ENCODE measurements at regions not wholly inside any gene's neighbourhood (a gene's known extent, or its start where the extent isn't known, plus 50 kb on each side); places are given as distances from the start of the nearest gene placed in this dataset.

DNA sequence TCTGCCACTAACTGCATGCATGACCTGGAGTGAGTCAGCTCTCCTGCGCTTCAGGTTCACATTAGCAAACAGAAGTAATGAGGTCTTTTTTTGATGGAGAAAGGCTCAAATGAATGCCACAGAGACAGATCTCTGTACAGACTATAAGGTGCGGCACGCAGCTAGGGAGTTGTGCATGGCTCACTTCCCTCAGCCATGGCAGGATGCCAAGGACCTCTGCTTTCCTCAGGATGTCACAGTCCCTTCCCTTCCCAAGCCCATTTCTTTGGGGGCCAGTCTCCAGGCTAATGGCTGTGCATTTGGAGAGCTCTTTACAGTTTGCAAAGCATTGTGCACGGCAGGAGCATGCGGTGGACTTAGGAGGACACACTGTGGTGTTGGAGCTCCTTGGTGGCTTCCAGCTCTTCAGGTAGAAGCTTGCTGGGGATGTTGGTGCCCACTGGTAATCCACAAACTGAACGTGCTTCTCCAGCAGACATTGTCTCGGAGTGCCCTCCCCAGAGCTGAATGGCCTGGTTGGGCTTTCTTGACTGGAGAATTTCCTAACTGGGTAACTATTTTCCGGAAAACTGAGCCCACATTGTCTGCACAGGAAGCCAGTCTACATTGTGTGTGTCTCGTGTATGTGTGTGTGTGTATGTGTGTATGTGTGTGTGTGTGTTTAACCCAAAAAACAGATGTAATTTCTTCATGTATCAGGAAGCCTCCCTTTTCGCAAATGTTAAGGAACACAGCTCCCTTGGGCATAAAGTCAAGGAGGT lies 172.5 kb upstream of the TLE3 start:
- no peak for DNase-seq (ENCODE audit: low read depth in 1 of 2, low spot score in 1 of 2)

DNA sequence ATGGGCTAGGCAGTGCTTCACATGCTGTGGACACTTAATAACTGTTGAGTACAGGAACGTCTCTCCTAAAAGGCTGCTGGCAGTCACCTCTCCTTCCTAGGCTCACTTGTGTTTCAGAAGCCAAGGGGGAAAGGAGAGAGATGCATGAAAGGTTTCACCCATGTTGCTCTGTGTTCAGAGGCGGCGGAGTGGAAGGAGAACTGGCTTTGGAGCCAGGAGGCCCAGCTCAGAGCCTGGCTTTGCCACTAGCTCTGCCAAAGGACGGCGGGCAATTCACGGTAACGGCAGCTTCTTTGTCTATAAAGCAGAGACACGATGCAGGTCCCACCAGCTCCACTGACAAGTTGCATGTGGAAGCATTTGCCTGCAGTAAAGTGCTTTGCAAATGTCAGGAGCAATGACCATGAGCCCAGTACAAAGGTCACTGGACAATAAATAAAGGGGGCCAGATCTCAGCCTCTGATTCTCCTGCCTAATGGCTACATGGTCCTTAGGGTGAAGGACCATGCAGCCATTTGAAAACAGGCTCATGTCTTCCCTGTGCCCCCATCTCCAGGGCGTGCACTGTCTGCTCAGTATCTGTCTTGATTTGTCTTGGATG lies 171.7 kb upstream of the TLE3 start:
- DNase-seq (ENCODE audit: low read depth in 1 of 2, low spot score in 1 of 2), result no peak

DNA sequence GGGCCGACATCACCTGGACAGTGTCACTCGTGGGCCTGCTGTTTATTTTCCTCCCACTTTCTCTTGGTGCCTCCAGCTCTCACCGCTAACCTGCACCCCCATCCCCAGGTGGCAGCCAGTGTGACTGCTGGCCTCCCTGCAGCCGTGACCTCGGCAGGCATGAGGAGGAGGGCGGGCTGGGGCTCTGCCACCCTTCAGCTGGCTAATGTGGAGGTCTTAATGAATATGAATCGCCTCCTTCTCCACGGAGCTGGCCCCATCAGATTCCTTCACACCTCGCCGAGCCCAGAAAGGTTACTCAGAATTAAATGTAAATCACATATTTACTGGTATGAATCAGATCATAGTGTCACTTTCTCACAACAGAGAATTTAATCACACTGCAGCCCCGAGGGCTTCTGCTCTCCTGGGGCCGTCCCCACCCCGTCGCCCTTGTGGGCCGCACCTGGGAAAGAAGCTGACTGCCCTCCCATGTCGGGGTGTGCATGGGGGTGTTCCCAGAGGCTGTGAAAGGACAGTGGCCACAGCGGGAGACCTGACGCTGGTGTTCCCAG lies 171.1 kb upstream of the TLE3 start:
- DNase-seq (ENCODE audit: low read depth in 1 of 2, low spot score in 1 of 2), result no peak

DNA sequence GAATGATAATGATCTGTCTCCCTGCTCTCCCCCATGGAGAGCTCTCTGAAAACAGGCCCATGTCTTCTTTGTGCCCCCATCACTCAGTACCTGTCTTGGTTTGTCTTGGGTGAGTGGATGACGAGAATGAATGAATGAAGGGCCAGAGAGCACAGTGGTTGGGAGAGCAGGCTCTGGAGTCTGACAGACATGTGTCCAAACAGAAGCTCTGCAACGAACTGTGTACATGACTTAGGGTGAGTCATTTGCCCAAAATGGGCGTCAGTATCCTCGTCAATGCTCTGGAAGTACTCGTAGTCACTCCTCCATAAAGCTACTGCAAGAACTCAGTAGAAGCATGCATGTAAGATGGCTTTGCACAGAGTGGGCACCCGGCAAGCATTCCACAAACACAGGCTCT lies 170.2 kb upstream of the TLE3 start:
- no peak for DNase-seq (ENCODE audit: low read depth in 1 of 2, low spot score in 1 of 2)

DNA sequence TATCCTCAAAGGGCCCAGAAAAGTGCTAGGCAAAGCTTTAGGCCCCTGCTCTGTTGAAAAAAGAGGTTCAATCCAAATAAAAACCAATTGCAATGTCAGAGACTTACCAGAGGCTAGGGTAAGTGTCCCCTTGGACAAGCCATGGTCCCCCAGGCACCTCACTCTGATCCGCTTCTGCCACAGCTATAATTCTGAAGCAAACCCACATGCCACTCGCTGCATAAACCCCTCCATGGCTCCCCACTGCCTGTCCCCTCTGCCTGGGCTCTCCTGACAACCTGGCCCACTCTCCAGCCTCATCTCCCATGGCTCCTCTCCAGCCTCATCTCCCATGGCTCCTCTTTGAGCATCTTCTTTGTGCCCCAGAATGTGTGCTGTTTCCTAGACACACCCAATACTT lies 169.6 kb upstream of the TLE3 start:
- no peak for DNase-seq (ENCODE audit: low read depth in 1 of 2, low spot score in 1 of 2)

DNA sequence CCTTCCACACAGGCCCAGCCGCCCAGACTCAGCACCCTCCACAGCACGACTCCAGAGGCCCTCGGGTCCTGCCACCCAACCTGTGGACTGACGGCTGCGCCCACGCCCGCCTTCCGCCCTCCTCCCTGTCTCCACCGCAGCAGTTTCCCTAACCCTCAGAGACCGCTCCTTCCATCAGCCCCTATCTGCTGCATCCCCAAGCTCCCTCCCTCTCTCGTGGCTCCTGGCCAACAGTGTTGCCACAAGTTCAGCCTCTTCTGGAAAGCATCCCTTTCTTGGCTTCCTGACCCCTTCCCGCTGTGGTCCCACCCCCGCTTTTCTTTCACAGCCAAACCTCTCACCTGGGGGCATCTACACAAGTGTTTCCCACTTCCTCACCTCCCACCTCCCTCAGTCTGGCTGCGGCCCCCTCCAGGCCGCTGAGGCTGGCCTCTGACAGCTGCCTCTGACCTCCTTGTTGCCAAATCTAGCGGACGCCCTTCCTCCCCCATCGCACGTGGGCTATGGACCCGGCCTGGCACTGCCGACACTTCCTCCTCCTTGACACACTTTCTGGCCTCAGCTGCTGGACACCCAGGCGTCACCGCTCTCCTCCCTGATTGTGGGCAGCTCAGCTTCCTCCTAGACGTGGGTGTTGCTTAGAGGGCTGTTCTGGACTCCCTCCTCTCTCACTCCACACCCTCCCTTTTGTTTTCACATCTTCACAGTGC lies 168.8 kb upstream of the TLE3 start:
- no peak for DNase-seq (ENCODE audit: low read depth in 1 of 2, low spot score in 1 of 2)

DNA sequence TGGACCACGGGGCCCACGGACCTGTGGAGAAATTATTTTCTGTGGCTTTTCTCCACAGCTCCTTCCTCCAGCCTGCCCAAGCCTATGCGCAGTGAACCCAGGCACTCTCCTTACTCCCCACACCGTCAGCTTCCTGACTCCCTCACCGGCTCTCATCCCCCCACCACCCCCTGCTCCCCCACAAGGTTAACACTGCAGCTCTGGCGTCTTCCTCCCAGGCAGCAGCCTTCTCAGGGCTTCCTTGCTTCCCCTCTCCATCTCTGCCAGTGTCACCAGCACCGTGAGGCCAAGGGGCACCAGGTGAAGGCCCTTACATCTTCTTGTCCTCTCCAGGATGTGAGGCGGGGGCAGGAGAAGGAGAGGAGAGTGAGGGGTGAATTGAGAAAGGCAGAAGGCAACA lies 168.3 kb upstream of the TLE3 start:
- DNase-seq (ENCODE audit: low read depth in 1 of 2, low spot score in 1 of 2), result no peak

DNA sequence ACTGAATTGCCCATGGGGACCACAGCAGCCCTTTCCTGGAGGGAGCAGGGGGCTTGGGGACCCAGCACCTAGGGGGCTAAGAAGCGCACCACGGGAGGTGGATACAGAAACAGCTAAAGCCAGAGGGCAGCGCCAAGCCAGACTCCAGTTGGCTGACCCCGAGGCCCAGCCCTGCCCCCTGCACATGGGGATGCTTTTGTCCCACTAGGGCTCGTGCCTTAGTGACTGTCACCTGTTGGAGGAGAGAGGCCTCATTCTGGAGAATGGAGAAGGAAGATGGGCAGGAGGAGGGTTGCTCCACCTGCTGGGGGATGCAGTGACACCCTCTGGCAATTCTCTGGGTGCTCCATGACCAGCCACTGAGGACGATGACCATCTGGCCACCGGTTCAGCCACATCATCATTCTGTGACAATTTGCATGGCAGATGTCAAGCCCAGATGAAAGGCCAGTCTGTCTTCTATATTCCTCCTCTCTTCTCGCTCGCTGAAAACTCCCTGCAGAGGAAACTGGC lies 167.8 kb upstream of the TLE3 start:
- DNase-seq (ENCODE audit: low read depth in 1 of 2, low spot score in 1 of 2), result no peak

DNA sequence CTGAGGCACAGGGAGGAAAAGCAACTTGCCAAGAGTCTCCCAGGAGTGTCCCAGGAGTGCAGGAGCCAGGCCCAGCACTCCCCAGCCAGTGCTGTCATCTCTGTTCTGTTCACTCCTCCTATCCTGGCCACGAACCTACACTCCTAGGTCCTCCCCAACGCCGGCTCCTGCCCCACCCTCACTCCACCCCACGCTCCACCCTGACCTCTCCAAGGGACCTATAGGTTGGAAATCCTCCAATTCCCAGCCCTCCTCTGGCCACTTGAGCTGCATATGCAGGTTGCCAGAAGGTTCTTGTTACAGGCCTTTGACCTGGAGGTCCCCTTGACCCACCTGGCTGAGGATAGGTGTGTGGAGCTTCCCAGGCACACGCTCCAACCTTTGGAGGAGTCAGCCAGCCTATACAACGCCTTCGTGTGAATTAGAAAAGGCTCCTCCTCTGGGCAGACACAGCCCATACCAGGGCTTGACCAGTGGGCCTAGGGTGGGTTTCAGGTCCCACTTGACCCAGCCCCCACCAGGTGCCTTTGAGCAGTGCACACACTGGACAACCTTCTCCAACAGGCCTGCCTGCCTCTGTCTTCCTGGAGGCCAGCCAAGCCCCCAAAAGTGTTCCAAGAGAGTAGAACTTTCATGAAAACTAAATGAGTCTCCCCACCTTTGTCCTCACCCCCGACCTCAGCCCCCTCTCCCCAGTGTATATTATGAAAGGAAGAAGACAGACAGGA lies 167.2 kb upstream of the TLE3 start:
- DNase-seq (ENCODE audit: low read depth in 1 of 2, low spot score in 1 of 2), result no peak

DNA sequence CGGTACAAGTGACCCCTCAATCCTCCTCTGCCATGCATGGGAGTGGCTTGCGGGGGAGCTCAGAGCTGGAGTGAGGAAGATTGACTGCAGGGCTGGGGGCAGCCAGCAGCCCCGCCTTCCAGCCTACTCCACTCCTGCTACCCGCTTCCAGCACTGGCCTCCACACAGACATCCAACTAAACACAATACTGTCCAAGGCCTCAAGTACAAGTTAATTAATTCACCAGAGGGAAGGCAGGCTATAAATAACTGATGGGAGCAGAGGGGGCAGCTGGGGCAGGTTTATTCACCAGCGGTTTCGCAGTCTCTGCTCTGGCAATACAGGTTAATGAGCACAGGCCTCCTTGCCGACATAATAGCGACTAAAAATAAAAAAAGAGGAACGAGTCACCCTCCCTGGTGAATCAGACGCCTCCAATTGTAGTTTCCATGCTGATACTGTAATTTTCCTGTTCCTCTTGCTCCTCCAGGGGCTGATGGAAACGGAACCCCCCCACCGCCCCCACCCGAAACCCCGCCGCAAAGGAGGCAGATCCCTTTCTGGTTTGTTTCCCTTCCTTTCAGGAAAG lies 166.4 kb upstream of the TLE3 start:
- DNase-seq (ENCODE audit: low read depth in 1 of 2, low spot score in 1 of 2), result no peak

DNA sequence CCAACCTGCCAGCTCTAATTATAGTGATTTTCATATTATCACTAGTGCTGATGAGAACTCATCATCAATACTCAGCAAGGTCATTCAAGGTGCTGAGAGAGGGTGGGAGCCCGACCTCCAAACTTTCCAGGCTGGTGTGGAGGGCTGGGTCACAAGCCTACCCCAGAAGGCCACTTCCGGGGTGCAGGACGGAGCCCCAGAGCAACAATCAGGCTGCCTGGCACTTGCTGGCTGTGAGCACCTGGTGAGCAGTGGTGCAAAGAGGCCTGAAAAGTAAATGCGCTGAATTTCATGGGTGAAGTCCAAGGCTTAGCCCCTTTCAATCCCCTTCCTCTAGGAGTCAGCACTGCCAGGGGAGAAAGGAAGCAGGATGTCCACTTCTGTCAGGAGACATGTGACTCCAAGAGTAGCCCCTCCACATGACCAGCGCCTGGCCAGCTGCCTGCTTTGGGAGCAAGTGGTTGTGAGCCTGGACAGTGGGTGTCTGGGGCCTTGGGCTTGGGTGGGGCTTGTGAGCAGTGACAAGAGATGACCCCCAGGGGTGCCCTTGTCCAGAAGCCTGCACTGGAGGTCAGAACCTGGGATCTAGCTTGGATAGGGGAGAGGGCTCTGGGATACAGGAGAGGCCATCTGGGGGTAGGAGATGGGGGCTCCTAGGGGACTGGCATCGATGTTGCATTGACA lies 165.0 kb upstream of the TLE3 start:
- no peak for DNase-seq (ENCODE audit: low read depth in 1 of 2, low spot score in 1 of 2)

DNA sequence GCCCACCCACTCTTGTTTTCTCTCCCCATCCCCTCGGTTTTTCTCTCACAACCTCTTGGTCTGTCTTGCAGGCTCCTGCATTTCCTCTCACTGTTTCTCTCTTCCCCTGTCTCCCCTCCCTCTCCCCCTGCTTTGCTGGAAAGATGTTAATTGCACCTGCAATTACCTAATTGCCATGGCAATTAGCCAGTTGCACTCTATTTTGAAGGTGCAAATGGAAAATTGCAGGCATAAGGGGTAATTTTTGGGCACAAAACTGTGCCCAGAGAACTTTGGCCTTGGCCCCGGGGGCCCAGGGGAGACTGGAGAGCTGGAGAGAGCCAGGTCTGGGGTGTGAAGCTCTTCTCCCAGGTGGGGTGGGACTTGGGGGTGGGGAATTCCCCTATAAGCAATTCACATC lies 164.5 kb upstream of the TLE3 start:
- DNase-seq (ENCODE audit: low read depth in 1 of 2, low spot score in 1 of 2), result no peak

DNA sequence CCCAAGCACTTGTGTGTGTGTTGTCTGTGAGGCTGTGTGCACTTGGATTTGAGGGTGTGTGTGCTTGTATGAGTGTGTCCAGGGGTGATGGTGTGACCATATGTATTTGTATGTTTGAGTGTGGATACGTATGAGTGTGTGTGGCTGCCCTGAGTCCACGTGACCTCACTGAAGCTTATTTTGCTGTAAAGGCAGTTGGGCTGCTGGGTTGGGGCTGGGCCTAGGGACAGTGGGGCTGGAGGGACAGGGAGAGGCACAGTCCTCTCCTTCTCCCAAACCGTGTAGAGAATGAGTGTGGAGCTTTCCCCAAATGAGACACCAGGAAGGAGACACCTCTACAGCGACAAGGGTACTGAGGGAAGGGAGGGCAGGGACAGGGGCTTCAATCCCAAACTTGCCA lies 163.4 kb upstream of the TLE3 start:
- DNase-seq (ENCODE audit: low read depth in 1 of 2, low spot score in 1 of 2), result no peak

DNA sequence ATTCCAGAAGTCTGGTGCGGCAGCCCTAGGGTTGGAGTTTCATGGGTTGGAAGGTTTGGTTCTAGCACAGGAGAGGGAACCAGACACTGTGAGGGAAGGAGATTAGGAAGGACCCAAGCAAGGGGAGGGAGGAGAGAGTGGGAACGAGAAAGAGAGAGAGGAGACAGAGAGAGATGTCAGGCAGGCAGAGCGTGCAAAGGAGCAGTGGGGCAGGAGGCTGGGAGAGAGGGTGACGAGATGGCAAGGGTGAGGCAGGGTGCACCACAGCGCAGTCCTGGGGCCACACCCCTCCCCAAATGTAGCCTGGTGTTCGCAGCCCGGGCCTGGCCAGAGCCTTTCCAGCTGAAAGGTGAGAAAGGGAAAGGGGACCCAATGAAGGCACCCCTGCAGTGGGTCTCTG lies 162.9 kb upstream of the TLE3 start:
- DNase-seq (ENCODE audit: low read depth in 1 of 2, low spot score in 1 of 2), result no peak

DNA sequence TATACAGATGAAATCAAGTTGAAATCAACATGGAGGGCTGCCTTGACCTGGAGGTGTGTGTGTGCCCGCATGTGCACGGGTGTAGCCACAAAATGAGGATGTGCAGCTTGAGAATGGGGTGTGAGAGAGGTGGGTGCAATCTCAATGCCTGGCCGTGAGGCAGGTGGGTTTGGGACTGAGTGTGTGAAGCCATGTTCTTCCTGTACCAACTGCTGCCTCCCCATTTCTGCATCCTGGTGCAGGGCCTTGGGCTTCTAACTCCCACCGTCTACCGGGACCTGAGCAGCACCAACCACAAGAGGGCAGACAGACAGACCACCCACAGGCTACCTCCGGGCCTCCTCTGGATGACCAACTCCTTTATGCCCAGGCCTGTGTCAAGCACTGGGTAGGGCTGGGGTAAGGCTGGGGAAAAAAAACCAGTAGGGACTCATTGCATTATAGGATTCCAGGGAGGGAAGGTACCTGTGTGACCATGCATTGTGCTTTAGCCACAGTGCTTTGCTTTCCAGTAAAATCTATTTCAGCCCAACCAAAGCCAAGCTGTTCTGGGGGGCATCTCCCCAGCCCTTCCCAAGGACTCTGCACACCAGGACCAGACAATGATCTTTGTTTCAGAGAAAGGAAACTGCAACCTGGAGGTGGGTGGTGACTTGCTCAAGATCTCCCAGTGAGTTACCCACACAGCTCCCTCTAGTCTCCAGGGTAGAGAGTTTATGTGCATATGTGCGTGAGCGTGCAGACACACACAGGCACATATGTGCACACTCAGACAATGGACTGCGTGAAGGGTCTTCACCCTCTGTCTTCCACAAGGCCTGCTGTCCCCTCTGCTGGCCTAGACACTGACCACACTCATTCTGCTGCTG lies 162.2 kb upstream of the TLE3 start:
- DNase-seq (ENCODE audit: low read depth in 1 of 2, low spot score in 1 of 2), result no peak

DNA sequence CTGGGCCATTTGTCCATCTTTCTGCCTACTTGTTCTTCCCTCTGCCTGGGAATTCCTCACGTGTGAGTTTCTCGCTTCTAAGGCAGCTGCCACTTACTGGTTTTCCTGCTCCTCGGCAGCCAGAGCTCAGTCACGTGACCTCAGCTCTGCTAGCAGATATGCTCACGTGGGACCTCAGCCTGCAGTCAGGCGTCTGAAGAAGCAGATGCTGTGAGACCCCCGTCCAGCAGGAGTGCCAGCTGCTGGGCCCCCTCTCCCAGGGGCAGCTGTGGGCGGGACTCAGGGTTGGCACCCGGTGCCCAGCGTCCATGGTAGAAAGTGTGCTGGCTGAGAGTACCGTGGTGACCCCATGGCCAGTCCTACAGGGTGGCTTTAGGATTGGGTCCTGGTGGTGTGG lies 161.3 kb upstream of the TLE3 start:
- peak; percentile 12 to 14 for DNase-seq (ENCODE audit: low read depth in 1 of 2, low spot score in 1 of 2)

DNA sequence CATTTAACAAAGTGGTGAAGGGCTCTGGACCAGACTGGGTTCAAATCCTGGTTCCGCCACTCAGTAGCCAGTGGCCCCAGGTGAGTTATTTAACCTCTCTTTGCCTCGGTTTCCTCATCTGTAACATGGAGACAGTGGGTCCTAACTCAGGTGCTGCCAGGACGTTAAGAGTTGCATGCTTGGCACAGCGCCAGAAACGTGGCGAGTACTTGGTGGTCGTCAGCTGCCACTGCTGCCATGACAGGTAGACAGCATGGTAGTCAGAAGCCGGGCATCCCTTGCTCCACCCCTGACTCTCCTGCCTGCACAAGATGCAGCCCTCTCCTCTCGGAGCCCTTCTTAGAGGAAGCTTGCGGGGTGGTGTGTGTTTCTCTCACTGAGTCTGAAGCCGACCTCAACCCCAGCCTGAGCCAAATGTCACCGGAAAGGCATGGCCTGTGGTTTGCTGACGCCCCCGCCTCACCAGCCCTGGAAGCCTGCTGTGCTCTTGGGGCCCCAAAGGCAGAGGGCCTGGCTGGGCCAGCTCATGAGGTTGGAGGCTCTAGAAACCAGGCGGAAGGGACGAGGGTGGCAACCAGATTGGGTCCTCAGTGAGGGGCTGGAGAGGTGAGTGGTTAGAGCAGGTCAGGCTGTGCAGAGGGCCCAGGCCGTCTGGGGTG lies 160.8 kb upstream of the TLE3 start:
- peak; percentile 17 to 44 for DNase-seq (ENCODE audit: low read depth in 1 of 2, low spot score in 1 of 2)

DNA sequence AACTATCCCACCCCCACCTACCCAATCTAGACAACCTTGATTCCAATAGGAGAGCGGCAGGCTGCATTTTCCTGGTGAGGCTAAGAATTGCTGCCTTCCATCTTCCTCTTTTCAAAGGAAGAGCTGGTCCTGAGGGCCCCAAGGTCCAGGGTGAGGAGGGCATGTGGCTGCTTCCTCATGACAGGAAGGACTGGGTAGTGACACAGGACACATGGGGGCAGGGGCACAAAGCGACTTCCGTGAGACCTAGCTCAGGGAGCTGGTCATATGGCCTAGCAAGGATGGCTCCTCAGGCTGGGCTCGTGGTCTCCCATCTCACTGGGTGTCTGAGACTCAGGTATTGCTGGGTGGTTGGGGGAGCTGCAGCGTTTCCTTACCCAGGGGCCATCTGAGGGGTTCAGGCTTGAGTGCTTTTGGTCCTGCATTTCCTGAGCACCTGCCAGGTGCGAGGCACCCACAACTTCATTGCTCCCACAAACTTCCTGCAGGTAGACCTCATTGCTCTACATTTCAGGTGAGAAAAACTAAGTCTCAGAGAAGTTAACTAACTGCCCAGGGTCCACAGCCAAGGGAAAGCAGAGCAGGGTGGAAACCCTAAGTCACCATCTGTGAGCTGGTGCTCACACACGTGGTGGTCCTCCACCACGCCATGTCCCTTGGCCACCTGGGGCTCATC lies 160.0 kb upstream of the TLE3 start:
- DNase-seq (ENCODE audit: low read depth in 1 of 2, low spot score in 1 of 2), result no peak
